Heart left ventricle (tissue), 13 donors: ENCODE measurements at regions not wholly inside any gene's neighbourhood (a gene's known extent, or its start where the extent isn't known, plus 50 kb on each side); places are given as distances from the start of the nearest gene placed in this dataset.

Experiments
- POLR2A ChIP-seq, 2 donors: fragments of 450-650 bp; IDR thresholded peaks; one replicate each; pipeline ENCODE4 v1.6.1; 2017; ENCODE audit warnings: antibody characterized with exemption in 2 of 2, mild to moderate bottlenecking in 2 of 2, moderate library complexity in 2 of 2
- TF ChIP-seq, protein P1 (sequence below), 12 donors: fragments of 200-600 bp; sonication (generic) in 4 of 12; IDR thresholded peaks; one replicate each; pipeline versions ENCODE4 v1.5.0 to v1.8.0; 2018 to 2022; ENCODE audit warnings: antibody characterized with exemption in 12 of 12, mild to moderate bottlenecking in 5 of 12
- donor health status: ischemic (EF 13 %, LVEDD 7.1; RV severe dilation, severe dysfunction).
- donor health status: DM: no; HTN: yes; CAD: no.
- donor health status: DM: no; HTN: no; CAD: no.
- donor health status: ischemic (EF 25% LVEDD 6.9; RV normal size, moderate dysfunction).
- donor health status: ischemic (EF 25% LVEDD 5.7; RV mildly dilated, moderate dysfunction).
- donor health status: ischemic (EF 35%, LVEDD 5.7; RV mildly dilated, moderate dysfunction).
- donor health status: nonischemic (EF 11% LVEDD 7.7; RV severe dilation, severe dysfunction).
- donor health status: DM: yes; HTN: yes; CAD: no.
- donor health status: PGD.
- donor health status: ischemic (EF 29% LVEDD 5.4; RV normal size, mild dysfunction).
- donor health status: nonischemic (EF 23%, LVEDD 6.1; RV moderate dilation, normal function).

GRCh38 chr5:167831754-167832504 is 459.5 kb upstream of the WWC1 start:
- no peak for TF ChIP-seq POLR2A (IDR thresholded peaks at IDR 0.05)
- TF ChIP-seq, protein P1, sequence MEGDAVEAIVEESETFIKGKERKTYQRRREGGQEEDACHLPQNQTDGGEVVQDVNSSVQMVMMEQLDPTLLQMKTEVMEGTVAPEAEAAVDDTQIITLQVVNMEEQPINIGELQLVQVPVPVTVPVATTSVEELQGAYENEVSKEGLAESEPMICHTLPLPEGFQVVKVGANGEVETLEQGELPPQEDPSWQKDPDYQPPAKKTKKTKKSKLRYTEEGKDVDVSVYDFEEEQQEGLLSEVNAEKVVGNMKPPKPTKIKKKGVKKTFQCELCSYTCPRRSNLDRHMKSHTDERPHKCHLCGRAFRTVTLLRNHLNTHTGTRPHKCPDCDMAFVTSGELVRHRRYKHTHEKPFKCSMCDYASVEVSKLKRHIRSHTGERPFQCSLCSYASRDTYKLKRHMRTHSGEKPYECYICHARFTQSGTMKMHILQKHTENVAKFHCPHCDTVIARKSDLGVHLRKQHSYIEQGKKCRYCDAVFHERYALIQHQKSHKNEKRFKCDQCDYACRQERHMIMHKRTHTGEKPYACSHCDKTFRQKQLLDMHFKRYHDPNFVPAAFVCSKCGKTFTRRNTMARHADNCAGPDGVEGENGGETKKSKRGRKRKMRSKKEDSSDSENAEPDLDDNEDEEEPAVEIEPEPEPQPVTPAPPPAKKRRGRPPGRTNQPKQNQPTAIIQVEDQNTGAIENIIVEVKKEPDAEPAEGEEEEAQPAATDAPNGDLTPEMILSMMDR (IDR thresholded peaks at IDR 0.05) = no peak
